VCaP (cell line): ENCODE measurements at regions not wholly inside any gene's neighbourhood (a gene's known extent, or its start where the extent isn't known, plus 50 kb on each side); places are given as distances from the start of the nearest gene placed in this dataset.

ENCODE experiments used
- H3K27ac ChIP-seq: fragments of 450-650 bp; 2 replicates; pipeline ENCODE4 v1.5.1; 2017
- TF ChIP-seq, protein P1 (sequence below): fragments of 450-650 bp; conservative IDR thresholded peaks from 2 replicates; pipeline ENCODE4 v1.5.1; 2017; ENCODE audit warnings: mild to moderate bottlenecking, moderate library complexity

DNA sequence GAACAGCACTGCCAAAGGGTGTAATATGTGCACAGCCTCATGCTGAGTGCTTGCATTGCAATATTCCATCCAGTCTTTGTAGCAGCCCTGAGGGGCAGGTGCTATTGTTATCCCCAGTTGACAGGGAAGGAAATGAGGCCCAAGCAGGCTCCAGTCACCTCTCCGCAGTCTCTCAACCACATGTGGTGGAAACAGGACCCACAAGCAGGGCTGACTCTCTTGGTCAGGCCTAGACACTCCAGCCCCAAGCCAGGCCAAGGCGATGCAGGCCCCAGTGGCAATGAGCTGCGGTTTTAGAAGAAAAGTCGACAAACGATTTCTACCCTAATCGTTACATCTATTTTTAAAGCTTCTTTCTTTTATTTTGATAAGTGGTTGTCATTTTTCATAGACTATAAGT, 52.6 kb upstream of the GADD45A start:
- H3K27ac ChIP-seq, result no peak overlapping the region
- TF ChIP-seq, protein P1, sequence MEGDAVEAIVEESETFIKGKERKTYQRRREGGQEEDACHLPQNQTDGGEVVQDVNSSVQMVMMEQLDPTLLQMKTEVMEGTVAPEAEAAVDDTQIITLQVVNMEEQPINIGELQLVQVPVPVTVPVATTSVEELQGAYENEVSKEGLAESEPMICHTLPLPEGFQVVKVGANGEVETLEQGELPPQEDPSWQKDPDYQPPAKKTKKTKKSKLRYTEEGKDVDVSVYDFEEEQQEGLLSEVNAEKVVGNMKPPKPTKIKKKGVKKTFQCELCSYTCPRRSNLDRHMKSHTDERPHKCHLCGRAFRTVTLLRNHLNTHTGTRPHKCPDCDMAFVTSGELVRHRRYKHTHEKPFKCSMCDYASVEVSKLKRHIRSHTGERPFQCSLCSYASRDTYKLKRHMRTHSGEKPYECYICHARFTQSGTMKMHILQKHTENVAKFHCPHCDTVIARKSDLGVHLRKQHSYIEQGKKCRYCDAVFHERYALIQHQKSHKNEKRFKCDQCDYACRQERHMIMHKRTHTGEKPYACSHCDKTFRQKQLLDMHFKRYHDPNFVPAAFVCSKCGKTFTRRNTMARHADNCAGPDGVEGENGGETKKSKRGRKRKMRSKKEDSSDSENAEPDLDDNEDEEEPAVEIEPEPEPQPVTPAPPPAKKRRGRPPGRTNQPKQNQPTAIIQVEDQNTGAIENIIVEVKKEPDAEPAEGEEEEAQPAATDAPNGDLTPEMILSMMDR, result no peak

DNA sequence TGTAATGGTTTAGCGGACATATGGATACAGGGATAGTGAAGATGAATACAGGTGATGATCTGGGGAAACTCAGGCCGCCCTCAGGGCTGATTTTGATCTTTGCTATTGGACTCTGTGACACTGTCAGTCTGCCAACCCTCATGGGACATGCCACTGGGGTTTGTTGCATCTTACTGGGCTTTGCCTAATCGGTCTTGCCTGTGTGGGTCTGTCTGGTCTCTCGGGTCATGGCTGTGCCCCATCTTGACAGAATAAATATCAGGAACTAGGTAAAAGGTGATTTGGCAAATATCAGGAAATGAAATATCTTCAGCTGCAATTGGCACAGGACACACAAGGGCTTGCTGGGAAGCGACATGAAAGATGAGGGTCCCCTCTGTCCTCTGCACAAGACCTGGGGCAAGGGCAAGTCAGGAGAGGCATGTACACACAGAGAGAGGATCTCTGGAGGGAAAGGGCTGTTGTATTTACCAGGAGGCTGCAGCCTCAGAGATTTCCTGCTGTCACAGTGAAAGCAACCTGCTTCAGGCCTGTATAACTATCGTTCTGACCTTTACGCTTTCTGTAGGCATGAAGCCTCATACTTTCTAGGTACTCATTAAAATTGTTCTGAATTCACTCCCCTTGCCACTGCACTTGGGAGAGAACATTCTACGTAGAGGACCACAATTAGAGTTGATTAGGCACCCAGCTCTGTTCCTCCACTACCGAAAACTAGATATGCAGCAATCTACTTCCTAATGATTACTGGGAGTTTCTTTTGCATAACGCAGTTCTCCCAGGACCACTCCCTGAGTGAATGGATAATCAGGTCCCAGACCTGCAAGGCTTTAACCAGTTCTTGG, 52.0 kb upstream of the GADD45A start:
- TF ChIP-seq, protein P1, result no peak
- peak overlapping the region; percentile 26; the same call in 1 of the 2 replicates for H3K27ac ChIP-seq

DNA sequence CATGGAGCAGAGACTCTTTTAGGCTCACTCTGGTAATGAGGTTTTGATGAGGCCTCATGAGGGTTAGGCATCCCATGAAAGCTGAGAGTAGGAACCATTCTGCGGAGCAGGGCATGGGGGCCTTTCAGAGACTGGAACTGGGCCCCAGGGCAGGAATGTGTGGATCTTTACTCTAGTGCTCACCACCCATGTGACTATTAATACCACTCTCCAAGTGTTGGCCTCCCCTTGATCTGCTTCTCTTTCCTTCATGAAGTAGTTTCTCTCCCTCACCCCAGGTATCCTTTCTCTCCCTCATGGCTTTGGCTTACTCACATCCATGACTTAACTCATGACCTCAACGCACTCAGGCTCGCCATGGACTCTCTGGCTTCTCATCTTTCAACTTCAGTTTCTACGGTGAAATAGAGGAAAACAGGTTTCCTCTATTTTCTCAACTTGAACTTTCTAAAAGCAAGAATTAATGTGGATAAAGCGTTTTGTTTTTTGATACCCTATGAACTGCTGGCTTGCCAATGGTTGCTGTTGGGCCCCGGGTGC, 50.5 kb upstream of the GADD45A start:
- TF ChIP-seq, protein P1, result no peak
- H3K27ac ChIP-seq, result peak overlapping the region; percentile 45

DNA sequence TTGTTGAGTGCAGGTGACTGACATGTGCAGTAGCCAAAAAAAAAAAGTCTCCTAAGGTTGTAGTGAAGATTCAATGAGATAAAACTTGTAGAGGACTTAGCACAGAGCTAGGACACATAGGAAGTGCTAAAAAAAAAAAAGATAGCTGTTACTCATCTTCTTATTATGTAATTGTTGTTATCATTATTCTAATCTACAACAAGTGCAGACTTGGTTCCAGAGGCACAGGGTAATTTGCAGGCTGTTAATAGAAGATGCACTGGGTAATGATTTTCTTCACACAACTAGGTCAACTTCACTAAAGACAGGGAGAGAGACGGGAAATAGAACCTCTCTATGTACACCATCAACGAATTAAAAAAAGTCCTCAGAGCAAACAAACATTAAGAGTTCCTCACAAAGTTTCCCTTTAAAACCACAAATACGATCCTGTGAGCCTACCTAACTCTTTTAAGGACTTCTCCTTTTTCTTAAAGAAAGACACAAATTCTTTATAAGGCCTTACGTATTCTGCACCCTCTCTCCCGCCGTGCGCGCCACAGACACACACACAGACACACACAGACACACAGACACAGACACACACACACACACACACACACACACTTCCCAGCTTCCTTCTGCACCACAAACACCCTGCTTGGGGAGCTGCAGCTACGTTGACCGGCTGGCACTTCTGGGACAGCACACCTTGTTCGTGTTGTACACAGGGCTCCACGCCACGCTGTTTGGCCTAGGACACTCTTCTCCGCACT, 49.8 kb upstream of the GADD45A start:
- peak overlapping the region; percentile 45 for H3K27ac ChIP-seq
- TF ChIP-seq, protein P1, result no peak
